Hepatocyte (in vitro differentiated cells): ENCODE measurements at regions not wholly inside any gene's neighbourhood (a gene's known extent, or its start where the extent isn't known, plus 50 kb on each side); places are given as distances from the start of the nearest gene placed in this dataset.

Source experiments
- EZH2 ChIP-seq: fragments of 200-600 bp; sonication (generic); IDR thresholded peaks from 2 replicates; pipeline ENCODE4 v1.6.1; 2016; ENCODE audit warnings: antibody characterized with exemption, mild to moderate bottlenecking, borderline replicate concordance
- EZH2phosphoT487 ChIP-seq: fragments of 200-600 bp; sonication (generic); IDR thresholded peaks from one replicate; pipeline ENCODE4 v1.6.1; 2018; ENCODE audit warnings: antibody characterized with exemption, mild to moderate bottlenecking, low read depth, moderate library complexity; ENCODE audit not compliant: unreplicated experiment, severe bottlenecking
- TF ChIP-seq, protein P1 (sequence below): fragments of 200-600 bp; sonication (generic); IDR thresholded peaks from 2 replicates; pipeline ENCODE4 v1.5.1; 2016; ENCODE audit warnings: antibody characterized with exemption, mild to moderate bottlenecking; ENCODE audit not compliant: poor library complexity

GRCh38 chr6:103819509-103819908, 1040.2 kb downstream of the HACE1 start:
- TF ChIP-seq, protein P1, sequence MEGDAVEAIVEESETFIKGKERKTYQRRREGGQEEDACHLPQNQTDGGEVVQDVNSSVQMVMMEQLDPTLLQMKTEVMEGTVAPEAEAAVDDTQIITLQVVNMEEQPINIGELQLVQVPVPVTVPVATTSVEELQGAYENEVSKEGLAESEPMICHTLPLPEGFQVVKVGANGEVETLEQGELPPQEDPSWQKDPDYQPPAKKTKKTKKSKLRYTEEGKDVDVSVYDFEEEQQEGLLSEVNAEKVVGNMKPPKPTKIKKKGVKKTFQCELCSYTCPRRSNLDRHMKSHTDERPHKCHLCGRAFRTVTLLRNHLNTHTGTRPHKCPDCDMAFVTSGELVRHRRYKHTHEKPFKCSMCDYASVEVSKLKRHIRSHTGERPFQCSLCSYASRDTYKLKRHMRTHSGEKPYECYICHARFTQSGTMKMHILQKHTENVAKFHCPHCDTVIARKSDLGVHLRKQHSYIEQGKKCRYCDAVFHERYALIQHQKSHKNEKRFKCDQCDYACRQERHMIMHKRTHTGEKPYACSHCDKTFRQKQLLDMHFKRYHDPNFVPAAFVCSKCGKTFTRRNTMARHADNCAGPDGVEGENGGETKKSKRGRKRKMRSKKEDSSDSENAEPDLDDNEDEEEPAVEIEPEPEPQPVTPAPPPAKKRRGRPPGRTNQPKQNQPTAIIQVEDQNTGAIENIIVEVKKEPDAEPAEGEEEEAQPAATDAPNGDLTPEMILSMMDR, result no peak
- no peak for TF ChIP-seq EZH2
- TF ChIP-seq EZH2phosphoT487, result no peak
